A673 (cell line): ENCODE measurements at regions not wholly inside any gene's neighbourhood (a gene's known extent, or its start where the extent isn't known, plus 50 kb on each side); places are given as distances from the start of the nearest gene placed in this dataset.
"Not testable (repeated sequence)": the region's sequence is repeated elsewhere in the genome, so short reads cannot be mapped to it uniquely, and the experiment has no call there.

Source experiments
- BruUV-seq: library from RNA; stranded (reverse); fragments of 400-500 nt; replicated peaks from 2 replicates; lab custom pipeline; 2021; lab: Mats Ljungman, UMichigan
- CTCF ChIA-PET: fragments of 300-600 bp; sonication (Branson Sonifier 250); formaldehyde crosslinking; loops from one replicate; lab custom pipeline; 2022; ENCODE audit warnings: antibody characterized with exemption; lab: Charles Lee
- POLR2A ChIA-PET: fragments of 300-600 bp; sonication (Branson Sonifier 250); formaldehyde crosslinking; loops from one replicate; lab custom pipeline; 2022; ENCODE audit warnings: antibody characterized with exemption; ENCODE audit not compliant: low non-redundant PET; lab: Charles Lee
- DNase-seq: peaks from one replicate; pipeline ENCODE4 v3.0.0-alpha.2; 2015; ENCODE audit warnings: low spot score
- H3K27ac ChIP-seq: fragments of 200-600 bp; sonication (generic); 2 replicates; pipeline ENCODE4 v1.5.1; 2016; ENCODE audit warnings: mixed run types, low read depth, mild to moderate bottlenecking, mixed read lengths, antibody characterized with exemption, low read length; ENCODE audit not compliant: poor library complexity, severe bottlenecking
- H3K27me3 ChIP-seq: fragments of 200-600 bp; sonication (generic); replicated peaks from 2 replicates; pipeline ENCODE4 v1.6.1; 2017; ENCODE audit warnings: mixed run types, low read depth, mild to moderate bottlenecking, mixed read lengths, antibody characterized with exemption, low read length; ENCODE audit not compliant: insufficient read depth, poor library complexity
- H3K36me3 ChIP-seq: fragments of 200-600 bp; sonication (generic); 2 replicates; pipeline ENCODE4 v1.6.1; 2016; ENCODE audit warnings: mixed run types, mild to moderate bottlenecking, mixed read lengths, antibody characterized with exemption, low read length; ENCODE audit not compliant: insufficient read depth, poor library complexity, severe bottlenecking
- H3K4me1 ChIP-seq: fragments of 200-600 bp; sonication (generic); 2 replicates; pipeline ENCODE4 v1.6.1; 2017; ENCODE audit warnings: mixed run types, mild to moderate bottlenecking, mixed read lengths, antibody characterized with exemption, low read length; ENCODE audit not compliant: insufficient read depth, poor library complexity, severe bottlenecking
- H3K4me3 ChIP-seq: fragments of 200-600 bp; sonication (generic); 2 replicates; pipeline ENCODE4 v1.5.1; 2016; ENCODE audit warnings: low read depth, mixed run types, mild to moderate bottlenecking, mixed read lengths, low read length; ENCODE audit not compliant: poor library complexity, severe bottlenecking
- H3K9me3 ChIP-seq: fragments of 200-600 bp; sonication (generic); 2 replicates; pipeline ENCODE4 v1.6.1; 2016; ENCODE audit warnings: mixed run types, low read depth, mild to moderate bottlenecking, mixed read lengths, antibody characterized with exemption, low read length; ENCODE audit not compliant: poor library complexity, severe bottlenecking
- CTCF ChIP-seq: fragments of 300-800, 200-600 bp; sonication (generic); conservative IDR thresholded peaks from 2 replicates; pipeline ENCODE4 v1.5.1; 2017; ENCODE audit warnings: low read depth, mild to moderate bottlenecking, antibody characterized with exemption, low read length, moderate library complexity, mixed read lengths
- EZH2 ChIP-seq: fragments of 200-600 bp; sonication (generic); IDR thresholded peaks from 2 replicates; pipeline ENCODE4 v1.6.1; 2017; ENCODE audit warnings: borderline replicate concordance, low read depth, mild to moderate bottlenecking, mixed read lengths, antibody characterized with exemption, low read length; ENCODE audit not compliant: poor library complexity, severe bottlenecking
- intact Hi-C: fragments of 100-400 bp; cut with micrococcal nuclease; formaldehyde crosslinking; loops from one replicate; pipeline ENCODE4 v1.10.0; 2022; ENCODE audit not compliant: unreplicated experiment

- no TSS peak for BruUV-seq
- H3K4me3 ChIP-seq, result no peak overlapping the region
- H3K9me3 ChIP-seq, result no peaks in the 10 kb centered on the region
- no peak overlapping the region for H3K27ac ChIP-seq
- no peaks in the 10 kb centered on the region for H3K27me3 ChIP-seq
- POLR2A ChIA-PET, result no interaction called here
- TF ChIP-seq CTCF, result no peak
- no peak for TF ChIP-seq EZH2
- intact Hi-C loops, result no loop called here
- CTCF ChIA-PET, result no interaction called here
- DNase-seq, result no peak
- H3K4me1 ChIP-seq, result no peaks in the 10 kb centered on the region
- H3K36me3 ChIP-seq, result no peaks in the 10 kb centered on the region
Observed at GRCh38 chr2:153532140-153532539, 53.6 kb upstream of the RPRM start.

- H3K27ac ChIP-seq, H3K36me3 ChIP-seq, H3K4me1 ChIP-seq, POLR2A ChIA-PET, H3K9me3 ChIP-seq, CTCF ChIA-PET, H3K4me3 ChIP-seq, BruUV-seq, DNase-seq, H3K27me3 ChIP-seq, intact Hi-C loops: not testable (repeated sequence)
Observed at GRCh38 chr2:153533803-153534202, 55.2 kb upstream of the RPRM start.

GRCh38 chr2:153534590-153534989, 56.0 kb upstream of the RPRM start:
- DNase-seq, BruUV-seq, POLR2A ChIA-PET, CTCF ChIA-PET, H3K27ac ChIP-seq, intact Hi-C loops, H3K9me3 ChIP-seq, H3K36me3 ChIP-seq, H3K27me3 ChIP-seq, H3K4me1 ChIP-seq, H3K4me3 ChIP-seq: not testable (repeated sequence)

GRCh38 chr2:153536115-153536514, 57.6 kb upstream of the RPRM start:
- CTCF ChIA-PET, result no interaction called here

GRCh38 chr2:153538102-153538501, 59.5 kb upstream of the RPRM start:
- DNase-seq, H3K27ac ChIP-seq, intact Hi-C loops, CTCF ChIA-PET, H3K27me3 ChIP-seq, H3K36me3 ChIP-seq, H3K4me1 ChIP-seq, BruUV-seq, H3K4me3 ChIP-seq, H3K9me3 ChIP-seq, POLR2A ChIA-PET: not testable (repeated sequence)

More at GRCh38 chr2:153536115-153536514, 57.6 kb upstream of the RPRM start:
- Histone ChIP-seq H3K4me3 (no peak overlapping the region), H3K9me3 (peaks cover 5% of the 10 kb centered on the region), H3K36me3 (no peaks in the 10 kb centered on the region), H3K27me3 (no peaks in the 10 kb centered on the region), H3K27ac (no peak overlapping the region), H3K4me1 (no peaks in the 10 kb centered on the region)
- TF ChIP-seq EZH2, result no peak
- TF ChIP-seq CTCF, result no peak
- POLR2A ChIA-PET, result no interaction called here
- no peak for DNase-seq
- intact Hi-C loops, result no loop called here
- no TSS peak for BruUV-seq
